GM18508 (cell line): ENCODE measurements at regions not wholly inside any gene's neighbourhood (a gene's known extent, or its start where the extent isn't known, plus 50 kb on each side); places are given as distances from the start of the nearest gene placed in this dataset.

Experiments used
- ATAC-seq: cut with Tn5 transposase; IDR thresholded peaks from one replicate; pipeline ENCODE4 v1.9.1; 2021; ENCODE audit warnings: moderate number of reproducible peaks; ENCODE audit not compliant: insufficient read depth, unreplicated experiment

DNA sequence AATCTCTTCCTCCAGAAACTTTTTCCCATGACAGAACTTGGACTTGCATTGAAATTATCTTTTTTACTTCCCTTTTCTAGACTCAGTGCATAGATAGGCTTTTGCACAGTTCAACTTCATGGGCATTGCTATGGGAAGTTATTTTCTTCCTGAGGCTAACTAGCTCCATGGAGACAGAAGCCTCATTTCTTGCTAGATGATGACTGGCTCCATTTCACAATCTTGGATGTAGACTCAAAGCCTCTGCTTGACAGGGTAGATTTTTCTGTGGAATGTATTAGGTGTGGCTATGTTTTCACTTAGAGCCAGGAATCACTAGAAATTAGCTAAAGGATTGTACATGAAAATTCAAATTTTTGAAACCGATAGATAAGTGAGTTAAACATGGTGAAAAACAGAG is 884.1 kb upstream of the MGAT4C start:
- no peak for ATAC-seq

DNA sequence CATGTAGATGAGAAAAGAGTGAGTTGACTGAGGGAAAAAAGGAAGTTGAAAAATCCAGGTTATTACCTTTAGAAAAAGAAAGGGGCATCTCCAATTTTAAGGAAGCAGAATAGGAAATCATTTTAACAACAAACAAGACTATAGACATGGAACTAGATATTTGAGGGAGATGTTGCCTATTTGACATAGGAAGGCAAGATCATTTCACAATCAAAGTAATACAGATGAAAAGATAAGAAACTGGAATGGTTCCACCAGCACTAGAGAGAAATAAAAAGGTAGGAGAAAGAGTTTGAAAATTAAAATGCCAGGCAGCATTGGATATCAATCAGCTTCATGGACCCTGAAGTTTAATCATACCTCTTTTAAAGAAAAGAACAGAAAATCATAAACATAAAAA is 881.0 kb upstream of the MGAT4C start:
- ATAC-seq: no peak

DNA sequence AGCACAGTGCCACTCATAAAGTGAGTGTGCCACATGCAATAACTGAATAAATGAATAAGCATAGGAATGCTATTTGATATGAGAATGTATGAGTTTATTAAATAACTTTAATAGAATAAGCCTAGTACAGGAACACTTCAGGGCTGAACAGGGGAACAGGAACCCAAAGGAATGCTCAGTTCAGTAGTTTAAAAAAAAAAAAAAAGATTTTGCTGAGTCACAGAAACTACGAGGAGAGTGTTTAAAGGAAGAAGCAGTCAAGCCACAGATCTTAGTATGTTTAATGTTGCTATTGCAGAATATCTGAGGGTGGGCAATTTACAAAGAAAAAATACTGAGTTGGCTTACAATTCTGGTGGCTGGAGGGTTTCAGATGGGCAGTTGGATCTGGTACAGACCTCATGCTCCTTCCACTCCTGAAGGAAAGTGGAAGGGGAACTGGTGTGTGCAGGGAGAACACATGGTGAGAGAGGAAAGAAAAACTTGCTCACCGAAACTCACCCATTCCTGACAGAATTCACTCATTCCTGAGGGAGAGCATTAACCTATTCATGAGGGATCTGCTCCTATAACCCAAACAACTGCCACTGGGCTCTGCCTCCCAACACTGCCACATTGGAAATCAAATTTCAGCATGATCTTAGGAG is 880.3 kb upstream of the MGAT4C start:
- ATAC-seq: no peak

DNA sequence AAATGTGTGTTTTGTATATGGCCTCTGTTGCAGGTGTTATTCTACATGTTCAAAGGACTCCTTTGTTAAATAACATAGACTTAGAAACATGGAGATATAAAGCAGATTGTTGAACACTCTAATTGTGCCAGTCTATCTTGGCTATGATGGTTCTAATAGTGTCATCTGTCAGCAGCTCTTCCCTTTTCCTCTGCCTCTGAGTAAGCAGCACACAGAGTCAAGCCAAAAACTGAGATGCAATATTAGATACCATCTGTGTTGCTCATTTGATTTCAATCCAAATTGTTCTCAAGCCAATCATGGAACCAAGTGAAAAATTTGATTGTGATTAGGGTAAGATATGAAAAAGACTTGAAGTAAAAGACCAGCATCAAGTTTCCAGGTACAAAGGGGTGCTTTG is 871.1 kb upstream of the MGAT4C start:
- ATAC-seq: no peak

DNA sequence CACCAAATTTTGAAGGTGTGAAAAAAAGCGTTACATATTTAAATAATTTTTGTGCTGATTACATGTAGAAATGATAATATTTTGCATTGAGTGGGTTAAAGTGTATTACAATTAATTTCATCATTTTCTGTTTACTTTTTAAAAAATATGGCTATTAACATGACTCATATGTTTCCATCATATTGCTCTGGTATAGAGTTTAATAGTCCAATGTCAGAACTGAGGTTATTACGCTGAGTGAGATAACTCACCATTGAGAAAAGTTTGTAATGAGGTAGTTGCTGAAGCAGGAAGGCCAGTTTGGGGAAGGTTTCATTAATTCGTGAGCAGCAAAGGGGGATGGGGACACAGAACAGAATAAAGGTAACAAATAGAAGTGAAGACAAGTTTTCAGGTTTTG is 865.7 kb upstream of the MGAT4C start:
- ATAC-seq: no peak

DNA sequence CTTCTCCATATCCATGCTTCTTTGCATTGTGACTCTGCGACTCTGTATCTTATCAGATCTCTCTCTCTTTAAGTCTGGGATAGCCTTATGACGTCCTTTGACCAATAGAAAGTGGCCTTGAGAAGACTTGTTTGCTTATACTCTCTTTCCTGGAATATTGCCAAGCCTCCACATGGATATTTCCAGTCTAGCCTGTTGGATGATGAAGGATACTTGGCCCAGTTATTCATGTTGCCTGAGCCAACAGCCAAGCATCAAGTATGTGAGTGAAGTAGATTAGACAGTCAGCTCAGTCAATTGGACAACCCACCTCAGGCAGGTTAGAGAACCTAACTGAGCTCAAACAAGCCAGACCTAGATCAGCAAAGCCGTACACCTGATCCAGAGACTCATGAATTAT is 864.2 kb upstream of the MGAT4C start:
- no peak for ATAC-seq

DNA sequence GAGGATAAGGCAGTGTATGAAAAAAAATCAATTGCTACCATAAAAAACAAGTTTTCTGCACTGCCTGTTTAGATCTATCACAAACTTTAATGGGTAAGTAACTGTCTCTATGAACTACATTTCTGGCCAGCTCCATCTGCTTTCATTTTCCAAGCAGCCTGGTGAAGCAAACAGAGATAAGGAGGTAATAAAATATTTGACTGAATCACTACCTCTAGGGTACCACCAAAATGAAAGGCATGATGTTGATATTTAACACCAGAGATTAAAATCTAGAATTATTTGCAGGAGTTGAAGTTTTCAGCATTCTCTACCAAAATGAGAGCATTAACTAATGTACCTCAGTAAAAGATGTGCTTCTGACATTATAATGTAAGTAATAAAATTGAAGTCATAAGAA is 863.5 kb upstream of the MGAT4C start:
- no peak for ATAC-seq

DNA sequence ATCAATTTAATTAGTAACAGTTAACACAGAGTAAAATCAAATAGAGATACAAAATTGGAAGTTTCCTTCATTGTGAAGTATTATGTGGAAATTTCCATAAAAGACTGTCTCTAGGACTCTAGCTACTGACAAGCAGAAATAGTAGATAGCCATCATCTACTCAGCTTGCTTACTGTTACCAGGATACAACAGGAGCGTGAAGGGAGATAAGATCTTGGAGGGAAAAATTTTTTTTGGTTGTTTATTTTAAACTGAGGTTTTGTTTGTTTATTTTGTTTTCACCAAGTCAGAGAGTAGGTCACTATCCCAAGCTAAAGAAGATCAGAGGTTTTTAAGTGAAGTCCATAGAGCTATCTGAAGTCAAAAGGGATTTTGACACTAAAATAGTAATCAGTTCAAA is 861.3 kb upstream of the MGAT4C start:
- ATAC-seq: no peak

DNA sequence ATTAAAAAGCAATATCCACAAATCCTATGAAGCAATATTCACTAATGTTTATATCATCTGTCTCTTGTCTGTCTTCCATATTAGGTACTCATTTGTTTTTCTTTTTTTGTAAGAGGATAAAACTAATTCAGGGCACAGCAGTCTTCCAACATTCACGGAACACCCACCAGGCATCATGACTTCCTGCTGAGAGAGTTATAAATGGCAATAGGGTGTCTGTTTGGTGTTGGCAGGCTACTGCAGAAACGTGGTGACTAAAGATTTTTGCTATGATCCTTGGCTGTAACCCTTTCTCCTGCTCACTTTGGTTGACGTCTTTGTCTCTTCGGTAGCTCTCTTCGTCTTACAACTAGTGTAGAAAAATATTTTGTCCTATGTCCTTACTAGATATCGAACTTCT is 860.6 kb upstream of the MGAT4C start:
- no peak for ATAC-seq

DNA sequence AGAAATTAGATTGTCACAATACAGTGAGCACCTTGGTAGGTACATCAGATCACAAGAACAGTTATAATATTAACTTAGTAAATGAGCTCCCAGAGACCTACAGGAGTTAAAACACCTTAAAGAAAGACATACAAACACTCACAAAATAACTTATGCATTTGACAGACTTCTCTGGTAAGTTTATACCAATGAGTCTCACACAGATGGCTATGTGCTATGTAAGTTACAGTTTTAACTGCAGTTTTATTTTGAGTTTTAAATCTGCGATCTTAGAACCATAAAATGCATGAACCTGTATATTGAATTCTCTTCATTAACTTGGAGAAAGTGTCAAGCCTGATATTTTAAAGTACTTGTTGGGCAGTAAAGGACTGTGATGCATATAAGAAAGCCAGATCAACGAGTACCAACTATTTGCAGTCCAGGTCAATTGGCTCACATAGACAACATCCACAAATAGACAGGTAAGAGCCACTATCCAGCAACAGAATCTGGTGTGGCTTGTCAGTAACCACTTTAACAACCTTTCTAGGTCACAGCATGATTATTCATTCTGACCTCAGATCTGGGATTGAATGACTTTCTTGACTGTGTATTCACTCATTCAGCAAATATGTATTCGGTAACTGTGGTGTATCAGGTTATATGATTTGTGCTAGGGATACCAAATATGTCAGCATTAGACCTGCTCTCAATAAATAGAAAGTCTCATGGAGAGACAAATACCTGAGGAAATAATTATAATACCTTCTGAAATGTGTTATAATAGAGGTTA is 856.6 kb upstream of the MGAT4C start:
- no peak for ATAC-seq

DNA sequence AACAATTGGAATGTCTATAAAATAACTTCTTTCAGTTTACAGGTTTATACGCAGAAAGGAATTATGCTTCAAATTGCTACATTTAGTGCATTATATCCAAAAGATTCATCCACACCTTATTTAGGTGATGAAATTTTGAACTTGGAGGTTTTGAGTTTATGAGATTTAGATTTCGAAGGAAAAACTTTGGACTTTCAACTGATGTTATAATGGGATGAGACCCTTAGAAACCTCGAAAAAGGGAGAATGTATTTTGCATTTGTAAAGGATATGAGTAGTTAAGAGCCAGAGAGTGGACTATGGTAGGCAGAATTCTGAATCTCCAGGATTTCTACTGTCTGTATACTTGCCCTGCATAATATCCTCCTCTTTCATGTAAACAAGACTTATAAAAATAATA is 851.6 kb upstream of the MGAT4C start:
- ATAC-seq: no peak

DNA sequence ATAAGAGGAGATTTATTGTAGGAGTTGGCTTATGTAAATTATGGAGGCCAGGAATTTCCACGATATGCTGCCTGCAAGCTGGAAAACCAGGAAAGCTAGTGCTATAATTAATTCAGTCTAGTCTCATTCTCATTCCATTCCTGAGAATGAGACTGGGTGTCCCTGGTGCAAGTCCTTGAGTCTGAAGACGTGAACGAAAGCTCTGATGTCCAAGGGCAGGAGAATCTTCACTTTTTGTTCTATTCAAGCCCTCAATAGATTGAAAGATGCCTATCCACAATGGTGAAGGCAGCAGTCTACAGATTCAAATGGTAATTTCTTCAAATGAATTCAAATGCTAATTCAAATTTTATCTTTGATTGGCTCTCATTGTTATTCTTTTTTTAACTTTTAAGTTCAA is 851.1 kb upstream of the MGAT4C start:
- ATAC-seq: no peak

DNA sequence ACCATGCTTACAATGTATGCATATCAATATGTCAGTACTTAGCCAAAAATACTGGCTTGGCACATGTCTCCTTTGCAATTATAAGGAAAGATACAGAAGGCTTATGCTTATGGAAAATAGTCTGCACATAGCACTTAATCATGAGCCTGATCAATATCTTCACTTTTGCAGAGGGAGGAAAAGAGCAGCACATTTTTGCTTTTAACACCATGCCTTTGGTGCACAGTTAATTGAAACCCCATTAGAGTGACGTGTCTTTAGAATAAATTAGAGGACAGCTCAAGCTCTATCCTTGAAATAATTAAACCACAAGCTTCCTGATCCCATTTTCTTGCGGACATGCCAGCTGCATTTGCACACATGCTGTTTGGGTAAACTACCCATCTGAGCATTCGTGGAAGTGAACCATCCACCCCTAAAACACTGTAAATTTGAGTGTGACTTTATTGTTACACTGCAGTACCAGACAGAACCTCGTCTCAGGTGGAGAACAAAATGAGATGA is 839.9 kb upstream of the MGAT4C start:
- ATAC-seq: no peak

DNA sequence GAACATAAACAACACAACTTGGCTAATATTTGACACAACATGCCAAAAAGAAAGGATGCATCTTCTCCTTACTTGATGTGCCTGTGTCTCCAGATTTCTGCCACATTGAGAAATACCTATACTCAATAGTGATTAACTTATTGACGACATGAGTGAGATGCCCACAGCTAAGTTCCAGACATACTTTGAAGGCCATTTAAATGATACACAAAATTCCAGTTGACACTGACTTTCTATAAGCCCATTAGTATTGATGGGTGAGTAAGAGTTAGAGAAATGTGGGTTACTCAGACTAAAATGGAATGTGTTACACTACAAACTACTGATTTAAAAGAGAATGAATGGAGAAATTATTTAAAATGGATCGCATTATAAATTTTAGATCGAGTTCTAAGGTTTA is 838.2 kb upstream of the MGAT4C start:
- ATAC-seq: no peak

DNA sequence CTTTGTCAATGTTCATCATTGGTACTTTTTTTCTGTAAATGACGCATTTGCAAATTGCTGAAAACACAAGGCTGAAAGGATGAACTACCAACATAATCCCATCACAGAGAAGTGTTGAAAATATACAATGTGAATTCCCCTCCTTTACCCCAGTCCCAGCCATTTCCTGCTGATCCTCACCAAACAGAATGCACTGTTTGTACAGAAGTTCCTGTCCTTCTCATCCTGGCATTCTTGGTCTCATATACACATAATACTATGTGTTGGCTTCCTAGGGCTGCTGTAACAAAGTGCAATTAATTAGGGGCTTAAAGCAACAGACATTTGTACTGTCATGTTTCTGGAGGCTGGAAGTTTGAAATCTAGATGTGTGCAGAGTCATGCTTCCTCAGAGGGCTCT is 836.2 kb upstream of the MGAT4C start:
- ATAC-seq: no peak

DNA sequence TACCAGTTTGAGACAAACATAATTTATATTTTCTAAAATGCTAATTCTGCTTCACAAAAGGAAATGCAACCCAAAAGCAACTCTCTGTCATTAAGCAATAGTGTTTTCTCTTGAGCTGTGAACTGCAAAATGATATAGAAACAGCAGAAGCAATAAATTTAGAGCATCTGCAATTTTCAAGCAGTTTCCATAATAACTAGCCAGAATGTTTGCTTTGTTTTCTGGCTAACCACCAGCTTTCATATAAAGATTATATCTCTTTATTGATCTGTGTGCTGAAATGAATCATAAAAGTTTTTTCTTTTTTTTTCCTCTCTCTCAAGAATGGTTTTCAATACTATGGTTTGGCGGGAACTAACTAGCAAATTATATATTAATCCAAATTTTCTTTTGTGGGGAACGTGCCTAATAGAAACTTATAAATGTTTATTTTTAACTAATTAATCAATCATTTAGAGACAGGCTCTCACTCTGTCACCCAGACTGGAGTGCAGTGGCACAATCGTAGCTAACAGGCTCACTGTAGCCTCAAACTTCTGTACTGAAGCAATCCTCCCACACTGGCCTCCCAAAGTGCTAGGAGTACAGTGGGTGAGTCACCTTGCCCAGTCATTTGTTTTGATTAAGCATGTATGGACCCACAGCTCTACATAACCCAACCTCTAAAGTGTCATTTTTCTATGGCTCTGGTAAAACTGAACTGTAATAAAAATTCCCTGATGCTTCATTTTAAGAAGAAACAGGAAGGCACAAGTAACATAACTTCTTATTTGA is 830.1 kb upstream of the MGAT4C start:
- no peak for ATAC-seq

DNA sequence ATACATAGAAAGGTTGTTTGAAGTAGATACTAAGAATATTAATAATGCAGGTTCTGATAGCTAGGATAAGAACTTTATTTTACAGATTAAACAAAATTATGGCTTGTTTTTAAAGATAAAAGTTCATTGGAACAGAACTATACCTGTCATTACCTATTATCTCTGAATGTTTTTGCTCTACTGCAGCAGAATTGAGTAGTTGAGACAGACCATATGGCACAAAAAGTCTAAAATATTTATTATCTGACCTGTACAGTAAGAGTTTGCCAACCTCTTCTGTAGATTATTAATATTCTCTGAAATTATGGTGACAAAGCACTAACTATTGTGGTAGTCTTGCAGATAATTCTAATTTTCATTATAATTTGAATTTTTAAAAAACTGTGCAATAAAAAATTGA is 829.1 kb upstream of the MGAT4C start:
- ATAC-seq: no peak

DNA sequence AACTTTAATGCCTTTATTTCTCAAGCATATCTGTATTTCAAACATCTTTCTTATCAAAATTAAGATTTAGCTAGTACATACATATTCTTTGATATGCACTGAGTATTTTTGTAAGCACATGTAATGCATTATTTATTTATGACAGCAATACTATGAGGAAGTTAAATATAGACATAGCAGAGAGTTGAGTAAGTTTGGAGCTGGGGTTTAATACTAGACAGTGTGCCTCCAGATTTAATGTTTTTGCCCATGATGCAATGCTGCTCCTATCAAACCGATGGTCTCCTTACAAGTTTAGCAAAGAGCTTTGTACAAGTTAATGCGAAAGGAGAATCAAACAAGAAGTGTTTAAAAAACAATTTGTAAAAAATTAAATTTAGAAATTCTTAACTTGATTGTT is 826.6 kb upstream of the MGAT4C start:
- no peak for ATAC-seq

DNA sequence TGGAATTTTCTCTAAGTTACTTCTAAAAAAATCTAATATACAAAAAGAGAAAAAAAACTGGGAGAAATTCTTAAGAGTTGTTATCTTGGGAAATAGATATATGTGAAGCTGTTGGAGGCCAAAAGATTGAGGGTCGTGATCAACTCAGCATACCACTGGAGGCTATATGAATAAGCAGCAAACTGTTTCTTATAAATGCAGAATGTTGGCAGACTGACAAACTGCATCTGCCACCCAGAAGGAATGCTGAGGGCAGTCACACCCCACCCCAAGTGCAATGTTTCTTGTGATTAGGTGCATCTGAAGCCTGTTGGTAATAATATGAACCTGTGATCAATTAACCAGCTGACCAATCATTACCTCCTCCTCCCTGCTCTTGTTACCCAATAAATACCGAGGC is 818.6 kb upstream of the MGAT4C start:
- ATAC-seq: no peak

DNA sequence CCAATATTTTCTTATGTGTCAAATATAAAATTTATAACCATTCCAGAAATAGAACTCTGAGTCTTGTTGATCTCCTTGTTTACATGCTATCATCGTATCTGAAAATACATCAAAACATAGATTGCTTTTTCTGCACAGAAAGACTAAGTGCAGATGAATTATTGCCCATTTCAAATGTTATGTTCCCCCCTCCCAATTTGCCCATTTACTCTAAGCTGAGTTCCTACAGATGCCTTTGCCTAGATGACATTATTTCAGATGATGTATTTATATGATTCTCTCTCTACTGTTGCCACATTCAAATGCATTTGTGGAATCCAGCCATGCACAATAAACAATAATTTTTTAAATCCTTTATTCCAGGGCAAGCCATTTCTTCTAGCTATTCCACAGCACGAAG is 810.1 kb upstream of the MGAT4C start:
- no peak for ATAC-seq

DNA sequence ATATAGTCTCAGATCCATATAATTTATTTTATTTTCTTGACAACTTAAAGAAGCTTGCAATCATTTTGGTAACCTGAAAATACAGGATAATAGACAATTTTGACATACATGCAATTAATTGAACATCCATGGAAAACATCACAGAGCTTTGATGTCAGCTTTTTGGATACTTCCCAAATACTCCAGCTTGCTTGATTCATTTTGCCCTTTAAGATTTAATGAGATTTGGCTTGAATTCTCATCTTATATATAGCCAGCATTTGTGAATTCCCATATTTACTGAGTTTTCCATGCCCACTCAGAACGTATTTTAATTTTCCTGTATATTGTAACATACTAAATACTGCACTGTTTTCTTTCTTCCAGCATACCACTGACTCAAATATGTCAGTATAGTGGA is 803.0 kb upstream of the MGAT4C start:
- no peak for ATAC-seq
